ENCODE measurements at regions not wholly inside any gene's neighbourhood (a gene's known extent, or its start where the extent isn't known, plus 50 kb on each side); places are given as distances from the start of the nearest gene placed in this dataset.
"Not testable (repeated sequence)": the region's sequence is repeated elsewhere in the genome, so short reads cannot be mapped to it uniquely, and the experiment has no call there.

GRCh38 chr1:110267260-110267659 lies 57.1 kb downstream of the KCNC4 start:
- H3K9me3 ChIP-seq (ENCODE audit: low read length): no peaks in the 10 kb centered on the region
- H2AFZ ChIP-seq (ENCODE audit: low read length): no peak overlapping the region
- no peak overlapping the region for H3K4me2 ChIP-seq (ENCODE audit: low read length)
- no TSS peak for BruUV-seq (replicated peaks)
- no peaks in the 10 kb centered on the region for H3K9me2 ChIP-seq (ENCODE audit: insufficient read depth, low read length)
- ChIA-PET POLR2A (no interaction called here), CTCF (ENCODE audit: unreplicated experiment) (no interaction called here)
- H3K79me2 ChIP-seq (ENCODE audit: insufficient read depth, low read depth, low read length): no peaks in the 10 kb centered on the region
- no peak overlapping the region for H3K27ac ChIP-seq (ENCODE audit: low read depth, low read length, poor library complexity, severe bottlenecking)
- no peak for DNase-seq (ENCODE audit: low spot score)
- intact Hi-C loops (cut with micrococcal nuclease; ENCODE audit: unreplicated experiment): loop anchor here (1.0 kb wide), 1 partner anchor 60 kb away; no protein-coding TSS in a partner anchor
- H4K20me1 ChIP-seq (ENCODE audit: insufficient read depth, low read length): no peaks in the 10 kb centered on the region
- TF ChIP-seq, protein P1, sequence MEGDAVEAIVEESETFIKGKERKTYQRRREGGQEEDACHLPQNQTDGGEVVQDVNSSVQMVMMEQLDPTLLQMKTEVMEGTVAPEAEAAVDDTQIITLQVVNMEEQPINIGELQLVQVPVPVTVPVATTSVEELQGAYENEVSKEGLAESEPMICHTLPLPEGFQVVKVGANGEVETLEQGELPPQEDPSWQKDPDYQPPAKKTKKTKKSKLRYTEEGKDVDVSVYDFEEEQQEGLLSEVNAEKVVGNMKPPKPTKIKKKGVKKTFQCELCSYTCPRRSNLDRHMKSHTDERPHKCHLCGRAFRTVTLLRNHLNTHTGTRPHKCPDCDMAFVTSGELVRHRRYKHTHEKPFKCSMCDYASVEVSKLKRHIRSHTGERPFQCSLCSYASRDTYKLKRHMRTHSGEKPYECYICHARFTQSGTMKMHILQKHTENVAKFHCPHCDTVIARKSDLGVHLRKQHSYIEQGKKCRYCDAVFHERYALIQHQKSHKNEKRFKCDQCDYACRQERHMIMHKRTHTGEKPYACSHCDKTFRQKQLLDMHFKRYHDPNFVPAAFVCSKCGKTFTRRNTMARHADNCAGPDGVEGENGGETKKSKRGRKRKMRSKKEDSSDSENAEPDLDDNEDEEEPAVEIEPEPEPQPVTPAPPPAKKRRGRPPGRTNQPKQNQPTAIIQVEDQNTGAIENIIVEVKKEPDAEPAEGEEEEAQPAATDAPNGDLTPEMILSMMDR (conservative IDR thresholded peaks at IDR 0.05; ENCODE audit: low read length): no peak
- TF ChIP-seq EZH2phosphoT487 (IDR thresholded peaks at IDR 0.05; ENCODE audit: borderline replicate concordance, low read depth, low read length): no peak
- H3K4me1 ChIP-seq (ENCODE audit: insufficient read depth, low read length, poor library complexity, severe bottlenecking): no peaks in the 10 kb centered on the region
- H3K36me3 ChIP-seq (ENCODE audit: insufficient read depth, low read length): no peaks in the 10 kb centered on the region
- no peak overlapping the region for H3K4me3 ChIP-seq (ENCODE audit: low read depth, low read length, poor library complexity, severe bottlenecking)

DNA sequence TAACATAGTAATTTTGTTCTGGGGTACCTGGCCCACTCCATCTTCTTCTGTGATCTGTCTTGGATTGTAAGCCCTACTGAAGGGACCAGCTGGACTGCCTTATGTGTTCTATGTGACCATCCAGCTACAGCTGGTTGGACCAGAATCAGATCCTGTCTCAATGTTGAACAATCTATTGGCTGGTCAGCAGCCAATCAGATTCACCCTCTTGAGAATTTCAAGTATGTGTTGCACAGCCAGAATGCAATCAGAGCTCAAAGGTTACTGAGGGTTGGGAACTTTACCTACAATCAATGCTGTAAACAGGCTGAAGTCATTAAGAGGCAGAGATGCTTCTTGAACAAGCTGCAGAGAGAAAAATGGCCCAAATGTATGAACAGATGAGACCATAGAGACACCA lies 61.9 kb downstream of the KCNC4 start:
- TF ChIP-seq, protein P1 (conservative IDR thresholded peaks at IDR 0.05; ENCODE audit: low read length): no peak
- no peak for TF ChIP-seq EZH2phosphoT487 (IDR thresholded peaks at IDR 0.05; ENCODE audit: borderline replicate concordance, low read depth, low read length)
- no peaks in the 10 kb centered on the region for H3K36me3 ChIP-seq (ENCODE audit: insufficient read depth, low read length)
- ChIA-PET POLR2A (no interaction called here), CTCF (ENCODE audit: unreplicated experiment) (interaction anchor here (1.2 kb wide), 1 partner anchor 69 kb away, joined by 4 read pairs; no protein-coding TSS in a partner anchor)
- DNase-seq (ENCODE audit: low spot score): no peak
- no peaks in the 10 kb centered on the region for H3K4me1 ChIP-seq (ENCODE audit: insufficient read depth, low read length, poor library complexity, severe bottlenecking)
- H2AFZ ChIP-seq (ENCODE audit: low read length): no peak overlapping the region
- H3K9me2 ChIP-seq (ENCODE audit: insufficient read depth, low read length): no peaks in the 10 kb centered on the region
- H4K20me1 ChIP-seq (ENCODE audit: insufficient read depth, low read length): no peaks in the 10 kb centered on the region
- no peak overlapping the region for H3K4me3 ChIP-seq (ENCODE audit: low read depth, low read length, poor library complexity, severe bottlenecking)
- no peaks in the 10 kb centered on the region for H3K79me2 ChIP-seq (ENCODE audit: insufficient read depth, low read depth, low read length)
- no peak overlapping the region for H3K4me2 ChIP-seq (ENCODE audit: low read length)
- BruUV-seq (replicated peaks): no TSS peak
- no peak overlapping the region for H3K27ac ChIP-seq (ENCODE audit: low read depth, low read length, poor library complexity, severe bottlenecking)
- H3K9me3 ChIP-seq (ENCODE audit: low read length): no peaks in the 10 kb centered on the region
- intact Hi-C loops (cut with micrococcal nuclease; ENCODE audit: unreplicated experiment): no loop called here

GRCh38 chr1:110273832-110274231 lies 63.7 kb downstream of the KCNC4 start:
- POLR2A ChIA-PET: interaction anchor here (1.0 kb wide), 1 partner anchor 19 kb away, joined by 3 read pairs; no protein-coding TSS in a partner anchor
- intact Hi-C loops (cut with micrococcal nuclease; ENCODE audit: unreplicated experiment); BruUV-seq (replicated peaks); DNase-seq (ENCODE audit: low spot score); H3K4me3 ChIP-seq (ENCODE audit: low read depth, low read length, poor library complexity, severe bottlenecking); H3K4me2 ChIP-seq (ENCODE audit: low read length); H2AFZ ChIP-seq (ENCODE audit: low read length); H4K20me1 ChIP-seq (ENCODE audit: insufficient read depth, low read length); H3K36me3 ChIP-seq (ENCODE audit: insufficient read depth, low read length); H3K4me1 ChIP-seq (ENCODE audit: insufficient read depth, low read length, poor library complexity, severe bottlenecking); H3K27ac ChIP-seq (ENCODE audit: low read depth, low read length, poor library complexity, severe bottlenecking); H3K9me2 ChIP-seq (ENCODE audit: insufficient read depth, low read length); H3K9me3 ChIP-seq (ENCODE audit: low read length); H3K79me2 ChIP-seq (ENCODE audit: insufficient read depth, low read depth, low read length); CTCF ChIA-PET (ENCODE audit: unreplicated experiment): not testable (repeated sequence)
